A673 (cell line): ENCODE measurements at regions not wholly inside any gene's neighbourhood (a gene's known extent, or its start where the extent isn't known, plus 50 kb on each side); places are given as distances from the start of the nearest gene placed in this dataset.

Source experiments
- EZH2 ChIP-seq: fragments of 200-600 bp; sonication (generic); IDR thresholded peaks from 2 replicates; pipeline ENCODE4 v1.6.1; 2017; ENCODE audit warnings: borderline replicate concordance, low read depth, mild to moderate bottlenecking, mixed read lengths, antibody characterized with exemption, low read length; ENCODE audit not compliant: poor library complexity, severe bottlenecking
- TF ChIP-seq, protein P1 (sequence below): fragments of 300-800, 200-600 bp; sonication (generic); conservative IDR thresholded peaks from 2 replicates; pipeline ENCODE4 v1.5.1; 2017; ENCODE audit warnings: low read depth, mild to moderate bottlenecking, antibody characterized with exemption, low read length, moderate library complexity, mixed read lengths

DNA sequence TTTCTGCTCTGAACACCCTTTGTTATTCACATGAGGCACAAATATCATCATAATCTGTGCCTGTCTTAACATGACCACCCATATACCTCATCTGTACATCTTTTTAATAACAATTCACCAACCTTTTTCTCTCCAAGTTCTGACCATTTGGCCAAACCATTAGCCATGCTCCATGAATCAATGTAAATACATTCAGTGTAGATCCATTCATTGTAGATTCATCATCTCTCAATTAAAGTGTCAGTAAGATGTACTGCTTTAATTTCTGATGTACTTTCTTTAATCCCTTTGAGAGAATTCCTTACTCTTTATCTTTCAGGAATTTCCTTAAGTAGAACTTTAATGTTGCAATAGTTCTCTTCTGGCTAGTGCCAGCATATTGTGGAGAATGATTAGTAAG is 126.2 kb upstream of the LRRC7 start:
- TF ChIP-seq, protein P1, sequence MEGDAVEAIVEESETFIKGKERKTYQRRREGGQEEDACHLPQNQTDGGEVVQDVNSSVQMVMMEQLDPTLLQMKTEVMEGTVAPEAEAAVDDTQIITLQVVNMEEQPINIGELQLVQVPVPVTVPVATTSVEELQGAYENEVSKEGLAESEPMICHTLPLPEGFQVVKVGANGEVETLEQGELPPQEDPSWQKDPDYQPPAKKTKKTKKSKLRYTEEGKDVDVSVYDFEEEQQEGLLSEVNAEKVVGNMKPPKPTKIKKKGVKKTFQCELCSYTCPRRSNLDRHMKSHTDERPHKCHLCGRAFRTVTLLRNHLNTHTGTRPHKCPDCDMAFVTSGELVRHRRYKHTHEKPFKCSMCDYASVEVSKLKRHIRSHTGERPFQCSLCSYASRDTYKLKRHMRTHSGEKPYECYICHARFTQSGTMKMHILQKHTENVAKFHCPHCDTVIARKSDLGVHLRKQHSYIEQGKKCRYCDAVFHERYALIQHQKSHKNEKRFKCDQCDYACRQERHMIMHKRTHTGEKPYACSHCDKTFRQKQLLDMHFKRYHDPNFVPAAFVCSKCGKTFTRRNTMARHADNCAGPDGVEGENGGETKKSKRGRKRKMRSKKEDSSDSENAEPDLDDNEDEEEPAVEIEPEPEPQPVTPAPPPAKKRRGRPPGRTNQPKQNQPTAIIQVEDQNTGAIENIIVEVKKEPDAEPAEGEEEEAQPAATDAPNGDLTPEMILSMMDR = no peak
- TF ChIP-seq EZH2 = no peak
